ENCODE measurements at regions not wholly inside any gene's neighbourhood (a gene's known extent, or its start where the extent isn't known, plus 50 kb on each side); places are given as distances from the start of the nearest gene placed in this dataset.

DNA sequence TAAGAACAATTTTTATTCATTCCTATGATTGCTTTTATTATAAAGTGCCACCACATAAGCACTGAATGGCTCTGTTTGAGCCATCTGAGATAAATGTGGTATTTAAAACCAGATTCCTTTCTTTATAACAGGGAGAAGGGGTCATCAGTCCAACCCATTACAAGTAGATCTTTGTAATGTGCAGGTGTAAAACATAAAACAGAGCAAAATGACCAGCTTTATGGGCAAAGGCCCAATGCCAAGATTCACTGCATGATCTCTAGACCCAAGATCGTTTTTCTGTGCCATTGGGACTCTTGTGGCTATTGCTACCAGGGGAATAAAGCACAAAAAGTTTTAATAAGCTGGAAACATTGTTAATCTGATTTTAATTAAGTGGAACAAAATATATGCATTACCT is 469.9 kb downstream of the PRR16 start:
- TF ChIP-seq, protein P1, sequence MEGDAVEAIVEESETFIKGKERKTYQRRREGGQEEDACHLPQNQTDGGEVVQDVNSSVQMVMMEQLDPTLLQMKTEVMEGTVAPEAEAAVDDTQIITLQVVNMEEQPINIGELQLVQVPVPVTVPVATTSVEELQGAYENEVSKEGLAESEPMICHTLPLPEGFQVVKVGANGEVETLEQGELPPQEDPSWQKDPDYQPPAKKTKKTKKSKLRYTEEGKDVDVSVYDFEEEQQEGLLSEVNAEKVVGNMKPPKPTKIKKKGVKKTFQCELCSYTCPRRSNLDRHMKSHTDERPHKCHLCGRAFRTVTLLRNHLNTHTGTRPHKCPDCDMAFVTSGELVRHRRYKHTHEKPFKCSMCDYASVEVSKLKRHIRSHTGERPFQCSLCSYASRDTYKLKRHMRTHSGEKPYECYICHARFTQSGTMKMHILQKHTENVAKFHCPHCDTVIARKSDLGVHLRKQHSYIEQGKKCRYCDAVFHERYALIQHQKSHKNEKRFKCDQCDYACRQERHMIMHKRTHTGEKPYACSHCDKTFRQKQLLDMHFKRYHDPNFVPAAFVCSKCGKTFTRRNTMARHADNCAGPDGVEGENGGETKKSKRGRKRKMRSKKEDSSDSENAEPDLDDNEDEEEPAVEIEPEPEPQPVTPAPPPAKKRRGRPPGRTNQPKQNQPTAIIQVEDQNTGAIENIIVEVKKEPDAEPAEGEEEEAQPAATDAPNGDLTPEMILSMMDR (IDR thresholded peaks at IDR 0.05): no peak
- TF ChIP-seq EZH2 (IDR thresholded peaks at IDR 0.05): no peak

Data from neural progenitor cell (in vitro differentiated cells).